Small intestine (tissue), 7 donors: ENCODE measurements at regions not wholly inside any gene's neighbourhood (a gene's known extent, or its start where the extent isn't known, plus 50 kb on each side); places are given as distances from the start of the nearest gene placed in this dataset.
"Not testable (repeated sequence)": the region's sequence is repeated elsewhere in the genome, so short reads cannot be mapped to it uniquely, and the experiment has no call there.

Source experiments
- DNase-seq, 2 donors: peaks; one replicate each; pipeline versions ENCODE4 v3.0.0 to v3.0.0-alpha.2; 2013
- FAIRE-seq: peaks from 2 replicates; lab custom pipeline; 2012; peaks lifted over from hg19 to GRCh38; lab: Jason Lieb, UNC
- H3K27ac ChIP-seq, 3 donors: one replicate each; pipeline ENCODE4 v1.5.1; 2013; ENCODE audit warnings: low read length in 2 of 3, mild to moderate bottlenecking in 2 of 3, control low read depth in 1 of 3, inconsistent platforms in 1 of 3, low read depth in 1 of 3, moderate library complexity in 1 of 3
- H3K27me3 ChIP-seq, 3 donors: one replicate each; pipeline ENCODE4 v1.6.1; 2013; ENCODE audit warnings: low read length in 3 of 3, inconsistent platforms in 1 of 3; ENCODE audit not compliant: control insufficient read depth in 3 of 3, insufficient read depth in 3 of 3
- H3K36me3 ChIP-seq, 3 donors: one replicate each; pipeline ENCODE4 v1.6.1; 2013; ENCODE audit warnings: low read length in 3 of 3, inconsistent platforms in 1 of 3, low read depth in 1 of 3, mild to moderate bottlenecking in 1 of 3, moderate library complexity in 1 of 3; ENCODE audit not compliant: control insufficient read depth in 3 of 3, insufficient read depth in 2 of 3
- H3K4me1 ChIP-seq, 3 donors: one replicate each; pipeline ENCODE4 v1.6.1; 2013; ENCODE audit warnings: low read length in 2 of 3, inconsistent platforms in 1 of 3, low read depth in 1 of 3, mild to moderate bottlenecking in 1 of 3, moderate library complexity in 1 of 3; ENCODE audit not compliant: control insufficient read depth in 3 of 3, insufficient read depth in 2 of 3
- H3K4me3 ChIP-seq, 3 donors: one replicate each; pipeline ENCODE4 v1.5.1; 2013; ENCODE audit warnings: low read length in 3 of 3, control low read depth in 1 of 3, inconsistent platforms in 1 of 3, low read depth in 1 of 3, mild to moderate bottlenecking in 1 of 3, moderate library complexity in 1 of 3
- H3K9me3 ChIP-seq, 2 donors: one replicate each; pipeline ENCODE4 v1.6.1; 2013; ENCODE audit warnings: low read depth in 1 of 2, low read length in 1 of 2; ENCODE audit not compliant: control insufficient read depth in 2 of 2, insufficient read depth in 1 of 2
- WGBS, 3 donors: extraction: QIAGEN DNeasy Blood & Tissue Kit; methylation state at CpG; one replicate each; pipeline ENCODE4 v1.1.7; 2013; 5-methylcytosine and 5-hydroxymethylcytosine counted together
- donor health status: healthy with polysubstance abuse.
- donor health status: control.
- donor health status: control.
- donor health status: Bipolar disorder and iron deficiency.
- donor health status: healthy.

DNA sequence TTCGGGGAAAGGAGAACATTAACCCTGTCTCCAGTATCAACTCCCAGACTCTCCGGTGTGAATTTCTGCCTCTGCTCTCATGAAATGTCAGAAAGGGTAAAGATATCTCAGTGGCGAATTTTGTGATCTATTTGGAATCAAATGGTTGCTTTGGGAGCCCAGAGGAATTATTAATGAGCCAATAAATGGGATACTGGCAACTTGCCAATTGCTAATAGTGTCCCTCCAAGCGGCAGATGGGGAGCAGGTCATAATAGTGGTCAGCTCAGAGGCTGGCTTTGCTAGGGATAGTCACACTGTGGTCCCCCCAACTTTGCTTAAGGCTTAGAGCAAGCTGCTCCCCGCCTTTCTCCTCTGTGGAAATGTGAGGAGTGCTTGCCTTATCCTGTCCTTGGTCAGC is 176.1 kb upstream of the KL start:
- Histone ChIP-seq H3K4me3 (no peak overlapping the region), H3K9me3 (peaks cover 0 to 4% of the 10 kb centered on the region in 2 donors), H3K36me3 (no peaks in the 10 kb centered on the region), H3K27ac (no peak overlapping the region), H3K27me3 (no peaks in the 10 kb centered on the region), H3K4me1 (peaks cover 0 to 11% (median 2%) of the 10 kb centered on the region in 3 donors)
- no peak for FAIRE-seq
- DNase-seq, result no peak
- 79 to 86% (median 79%) methylated on average over 5 of the region's 5 CpGs for WGBS, 3 donors

DNA sequence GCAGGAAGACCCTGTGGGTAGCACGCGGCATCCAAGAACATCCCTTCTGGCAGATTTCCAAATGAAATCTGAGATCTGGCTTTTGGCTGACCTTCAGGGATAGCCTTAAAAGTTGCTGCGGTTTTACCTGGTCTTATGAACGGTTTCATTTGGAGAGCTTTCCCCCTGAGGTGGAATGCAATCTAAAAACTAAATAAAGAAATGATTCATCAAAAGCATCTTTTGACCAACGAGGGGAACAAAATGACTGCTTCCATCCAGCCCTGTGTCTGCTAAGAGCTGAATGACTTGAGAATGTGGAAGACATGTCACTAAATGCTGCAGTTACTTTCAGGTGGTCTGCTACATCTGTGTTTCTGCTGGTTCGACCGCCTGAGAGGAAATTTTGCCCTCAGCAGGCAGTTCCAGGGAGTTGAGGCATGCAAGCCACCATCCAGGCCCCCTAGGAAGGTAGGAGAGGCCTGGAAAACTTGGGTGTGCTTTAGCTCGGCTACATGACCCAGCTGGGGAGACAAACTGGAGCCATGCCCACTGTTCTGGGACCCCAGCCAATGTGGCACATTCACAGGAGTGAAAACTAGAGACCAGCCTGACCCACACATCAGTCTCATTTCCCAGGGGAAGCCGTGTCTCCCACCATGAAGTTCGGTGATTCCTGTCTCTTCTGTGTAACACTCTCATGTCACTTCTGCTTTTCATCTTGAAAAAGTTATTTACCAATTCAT is 175.1 kb upstream of the KL start:
- FAIRE-seq (no peak), DNase-seq (no peak)
- Histone ChIP-seq H3K36me3 (no peaks in the 10 kb centered on the region), H3K4me3 (no peak overlapping the region), H3K27me3 (no peaks in the 10 kb centered on the region), H3K9me3 (peaks cover 0 to 4% of the 10 kb centered on the region in 2 donors), H3K4me1 (peaks cover 0 to 11% (median 2%) of the 10 kb centered on the region in 3 donors), H3K27ac (no peak overlapping the region)
- WGBS, 3 donors, result 65 to 80% (median 69%) methylated on average over 10 of the region's 10 CpGs

DNA sequence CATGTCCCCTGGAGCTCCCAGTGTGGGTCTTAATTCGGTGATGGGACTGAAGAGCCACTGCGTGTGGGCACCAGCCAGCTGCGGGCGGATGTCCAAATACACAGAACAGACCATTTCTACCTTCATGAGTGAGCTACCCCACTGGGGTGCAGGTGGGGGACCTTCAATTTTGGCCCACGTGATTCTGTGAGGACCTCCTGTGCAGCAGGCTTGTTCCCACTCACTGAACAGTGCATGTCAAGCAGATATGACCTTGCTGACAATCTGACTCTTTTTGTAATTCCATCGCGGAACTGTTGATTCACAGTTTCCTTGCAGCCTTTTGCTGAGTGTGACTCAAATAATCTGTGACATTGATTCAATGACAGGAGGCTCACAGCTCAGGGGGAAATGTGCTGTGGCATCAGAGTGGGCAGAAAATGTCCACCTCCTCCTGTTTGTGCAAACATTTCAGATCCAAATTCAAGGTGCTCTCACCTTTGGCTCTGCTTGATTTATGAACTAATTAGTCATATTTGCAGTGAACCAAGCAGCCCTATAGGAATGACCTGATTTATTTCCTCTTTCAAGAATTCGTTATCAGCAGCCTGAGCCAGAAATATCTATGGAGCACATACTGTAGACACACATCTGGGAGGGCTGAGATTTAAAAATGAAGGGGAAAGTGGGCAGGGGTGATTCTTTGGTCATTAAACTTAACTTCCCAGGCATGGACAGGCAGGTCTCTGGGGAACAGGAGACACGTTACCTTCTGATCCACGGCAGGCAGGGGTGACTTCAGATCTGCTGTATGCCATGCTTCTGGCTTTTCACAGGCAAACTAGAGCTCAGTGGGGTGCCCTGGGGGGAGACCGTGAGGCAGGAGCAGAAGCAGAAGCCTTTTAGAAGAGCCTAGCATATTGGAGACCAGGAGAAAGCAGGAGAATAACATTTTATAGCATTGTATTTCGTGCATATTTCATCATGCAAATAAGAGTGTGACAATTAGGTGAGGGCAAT is 170.0 kb upstream of the KL start:
- H3K27me3 ChIP-seq, result peaks cover 0 to 2% (median 0%) of the 10 kb centered on the region in 3 donors
- no peak overlapping the region for H3K4me3 ChIP-seq
- DNase-seq (no peak), FAIRE-seq (no peak)
- no peak overlapping the region for H3K27ac ChIP-seq
- H3K4me1 ChIP-seq, result peaks cover 0 to 2% (median 0%) of the 10 kb centered on the region in 3 donors
- no peaks in the 10 kb centered on the region for H3K36me3 ChIP-seq
- peaks cover 0 to 4% of the 10 kb centered on the region in 2 donors for H3K9me3 ChIP-seq
- WGBS, 3 donors, result 71 to 76% (median 75%) methylated on average over 12 of the region's 12 CpGs

DNA sequence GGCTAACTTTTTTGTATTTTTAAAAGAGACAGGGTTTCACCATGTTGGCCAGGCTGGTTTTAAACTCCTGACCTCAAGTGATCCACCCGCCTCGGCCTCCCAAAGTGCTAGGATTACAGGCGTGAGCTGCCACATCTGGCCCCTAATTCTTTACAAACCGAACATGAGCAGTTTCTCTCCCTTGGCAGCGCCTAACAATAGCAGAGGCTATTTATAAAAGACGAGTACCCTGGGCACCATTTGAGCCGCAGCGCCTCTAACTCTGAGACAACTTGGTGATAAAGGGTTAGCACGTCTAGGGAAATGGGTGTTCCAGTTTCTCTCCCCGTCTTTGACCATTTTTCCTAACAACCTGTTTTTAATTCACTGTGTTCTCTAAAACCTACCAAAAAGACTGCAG is 168.2 kb upstream of the KL start:
- H3K4me3 ChIP-seq, H3K27me3 ChIP-seq, H3K27ac ChIP-seq, H3K4me1 ChIP-seq, DNase-seq, FAIRE-seq, H3K9me3 ChIP-seq, H3K36me3 ChIP-seq: not testable (repeated sequence)
- 81 to 95% (median 85%) methylated on average over 10 of the region's 10 CpGs for WGBS, 3 donors

DNA sequence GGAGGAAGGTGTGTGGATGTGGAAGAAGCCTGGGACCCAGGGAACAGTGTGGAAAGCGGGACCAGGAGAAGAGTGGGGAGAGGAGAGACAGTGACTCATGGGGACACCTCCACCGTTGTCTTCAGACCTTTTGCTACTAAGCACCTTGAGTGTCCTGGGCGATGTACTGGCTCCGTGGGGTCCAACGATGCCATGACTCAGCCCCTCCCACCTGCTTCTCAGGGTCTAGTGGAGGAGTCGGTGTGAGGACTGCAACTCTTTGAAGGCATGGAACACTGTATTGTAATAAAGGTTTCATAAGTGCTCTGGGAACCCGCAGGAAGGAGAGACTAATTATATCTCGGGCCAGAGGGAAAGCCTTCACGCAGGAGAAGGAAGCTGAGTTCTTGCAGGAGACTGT is 166.9 kb upstream of the KL start:
- FAIRE-seq, result no peak
- Histone ChIP-seq H3K36me3 (no peaks in the 10 kb centered on the region), H3K9me3 (no peaks in the 10 kb centered on the region), H3K27me3 (peaks cover 0 to 2% (median 0%) of the 10 kb centered on the region in 3 donors), H3K4me3 (no peak overlapping the region), H3K4me1 (no peaks in the 10 kb centered on the region), H3K27ac (no peak overlapping the region)
- DNase-seq, result no peak
- 82 to 92% (median 83%) methylated on average over 9 of the region's 9 CpGs for WGBS, 3 donors

DNA sequence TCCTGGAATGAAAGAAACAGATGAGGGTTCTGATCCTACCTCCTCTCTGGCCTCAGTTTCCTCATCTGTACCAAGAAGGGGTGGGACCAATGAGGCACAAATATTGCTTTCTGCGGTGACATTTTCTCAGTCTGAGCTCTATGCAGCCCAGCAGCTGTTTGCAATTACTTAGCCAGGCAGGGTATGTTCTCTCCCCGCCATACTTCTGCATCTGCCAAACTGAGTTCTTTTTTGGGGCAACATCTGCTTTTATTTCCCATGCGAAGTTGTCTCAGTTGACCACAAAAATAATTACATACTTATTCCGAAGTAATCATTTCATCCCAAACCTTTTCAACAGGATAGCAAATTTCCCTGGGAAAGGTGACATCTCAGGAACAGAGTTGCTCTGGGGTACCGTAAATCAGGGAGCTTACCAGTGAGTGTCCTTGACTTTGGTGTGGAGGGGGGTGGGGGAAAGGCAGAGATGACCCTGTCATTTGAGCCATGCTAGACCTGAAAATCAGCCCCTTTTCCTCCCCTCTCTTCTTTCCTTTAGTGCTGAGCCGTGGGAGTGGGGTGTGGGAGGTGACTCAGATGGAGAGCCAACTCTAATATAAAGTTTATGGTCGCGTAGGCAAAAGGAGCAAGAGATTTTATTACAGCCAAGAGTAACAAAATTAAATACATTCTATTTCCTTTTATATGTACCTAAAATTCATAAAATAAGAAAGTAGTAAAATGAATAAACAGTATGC is 165.7 kb upstream of the KL start:
- Histone ChIP-seq H3K4me1 (no peaks in the 10 kb centered on the region), H3K4me3 (no peak overlapping the region), H3K27me3 (peaks cover 0 to 2% (median 0%) of the 10 kb centered on the region in 3 donors), H3K36me3 (no peaks in the 10 kb centered on the region), H3K27ac (no peak overlapping the region), H3K9me3 (no peaks in the 10 kb centered on the region)
- 78 to 87% (median 80%) methylated on average over 8 of the region's 8 CpGs for WGBS, 3 donors
- FAIRE-seq, result no peak
- no peak for DNase-seq

DNA sequence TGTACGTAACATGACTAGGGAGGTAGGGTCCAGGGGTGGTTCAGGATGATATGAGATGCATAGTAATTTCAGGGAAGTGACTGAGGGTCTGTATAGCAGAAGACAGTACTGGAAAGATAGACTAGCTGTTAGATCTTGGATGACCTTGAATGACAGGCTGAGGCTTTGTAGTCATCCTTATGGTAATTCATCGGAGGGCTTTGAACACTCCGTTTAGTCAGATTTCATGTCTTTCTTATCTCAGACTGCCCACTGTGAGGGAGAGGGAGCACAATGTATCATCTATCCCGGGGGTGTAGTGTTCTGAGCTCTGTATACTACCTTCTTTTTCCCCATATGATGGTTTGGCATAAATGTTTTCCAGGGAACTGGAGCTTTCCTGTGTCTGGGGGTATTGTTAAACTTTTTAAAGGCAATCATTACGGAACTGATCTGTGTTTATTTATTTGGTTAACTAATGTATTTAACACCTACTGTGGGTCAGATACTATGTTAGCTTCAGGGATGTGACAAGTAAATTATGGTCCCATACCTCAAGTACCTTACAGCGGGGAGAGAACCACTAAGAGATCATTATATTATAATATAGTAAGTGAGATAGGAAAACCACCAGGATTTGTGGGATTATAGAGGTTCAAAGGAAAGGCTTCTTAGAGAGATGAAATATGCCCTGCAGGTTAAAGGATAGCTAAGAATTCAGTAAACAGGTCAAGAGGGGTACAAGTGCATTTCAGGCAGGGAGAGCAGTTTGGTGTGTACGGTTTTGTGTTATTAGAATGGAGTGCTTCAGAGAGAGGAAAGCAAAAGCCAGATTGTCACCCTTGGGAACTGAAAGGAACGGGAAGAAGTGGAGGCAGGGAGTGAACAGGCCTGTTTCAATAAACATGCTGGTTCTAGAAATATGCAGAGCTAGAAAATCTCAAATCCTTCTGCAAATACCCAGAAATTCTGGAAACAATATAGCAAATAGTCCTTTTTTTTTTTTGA is 164.8 kb upstream of the KL start:
- WGBS, 3 donors, result 70 to 76% (median 76%) methylated on average over 8 of the region's 8 CpGs
- DNase-seq (no peak), FAIRE-seq (no peak)
- Histone ChIP-seq H3K9me3 (no peaks in the 10 kb centered on the region), H3K27ac (no peak overlapping the region), H3K4me1 (no peaks in the 10 kb centered on the region), H3K36me3 (no peaks in the 10 kb centered on the region), H3K4me3 (no peak overlapping the region), H3K27me3 (peaks cover 0 to 2% (median 0%) of the 10 kb centered on the region in 3 donors)
